ENCODE measurements at regions not wholly inside any gene's neighbourhood (a gene's known extent, or its start where the extent isn't known, plus 50 kb on each side); places are given as distances from the start of the nearest gene placed in this dataset.
A peak's percentile ranks its signal among the peaks of the same experiment; 100 is the strongest.

- TF ChIP-seq PATZ1 (CRISPR knock-in tag; IDR thresholded peaks at IDR 0.05) (no peak), ELF3 (CRISPR knock-in tag; IDR thresholded peaks at IDR 0.05) (peak; percentile 23; the same call in 1 of the 2 replicates), ZNF891 (CRISPR knock-in tag; IDR thresholded peaks at IDR 0.05) (no peak), SKI (IDR thresholded peaks at IDR 0.05; ENCODE audit: partially characterized antibody) (no peak), ZNF775 (CRISPR knock-in tag; IDR thresholded peaks at IDR 0.05; ENCODE audit: borderline replicate concordance) (no peak), CREM (IDR thresholded peaks at IDR 0.05) (peak; percentile 40; the same call in 1 of the 2 replicates), CREM (CRISPR knock-in tag; IDR thresholded peaks at IDR 0.05) (no peak), ZNF235 (CRISPR knock-in tag; IDR thresholded peaks at IDR 0.05; ENCODE audit: borderline replicate concordance) (no peak), GLI4 (CRISPR knock-in tag; IDR thresholded peaks at IDR 0.05; ENCODE audit: borderline replicate concordance) (no peak), FOXO1 (CRISPR knock-in tag; IDR thresholded peaks at IDR 0.05) (peak; percentile 52; the same call in 1 of the 2 replicates), ZNF780A (CRISPR knock-in tag; IDR thresholded peaks at IDR 0.05) (no peak), ZNF441 (CRISPR knock-in tag; IDR thresholded peaks at IDR 0.05; ENCODE audit: borderline replicate concordance) (peak; percentile 74; the same call in 1 of the 2 replicates), ZNF605 (CRISPR knock-in tag; IDR thresholded peaks at IDR 0.05) (peak; percentile 48; the same call in 1 of the 2 replicates), KLF9 (CRISPR knock-in tag; IDR thresholded peaks at IDR 0.05; ENCODE audit: low read depth) (no peak), ARID5B (CRISPR knock-in tag; IDR thresholded peaks at IDR 0.05) (peak; percentile 77), PRDM4 (CRISPR knock-in tag; IDR thresholded peaks at IDR 0.05; ENCODE audit: borderline replicate concordance) (no peak), ZNF652 (CRISPR knock-in tag; IDR thresholded peaks at IDR 0.05; ENCODE audit: borderline replicate concordance, low read depth) (no peak), ZNF547 (CRISPR knock-in tag; IDR thresholded peaks at IDR 0.05) (0 out of 2 replicates have a peak, but pooled peaks have one; percentile 37), BCL6 (CRISPR knock-in tag; IDR thresholded peaks at IDR 0.05) (peak; percentile 72), KAT2B (IDR thresholded peaks at IDR 0.05; ENCODE audit: borderline replicate concordance, low read depth, low read length) (no peak), ZNF275 (CRISPR knock-in tag; IDR thresholded peaks at IDR 0.05; ENCODE audit: borderline replicate concordance) (no peak)
Observed at GRCh38 chr17:62163847-62164246, 98.8 kb upstream of the MED13 start (continued).

Data from HepG2 (cell line).